RWPE1 (cell line): ENCODE measurements at regions not wholly inside any gene's neighbourhood (a gene's known extent, or its start where the extent isn't known, plus 50 kb on each side); places are given as distances from the start of the nearest gene placed in this dataset.
"Not testable (repeated sequence)": the region's sequence is repeated elsewhere in the genome, so short reads cannot be mapped to it uniquely, and the experiment has no call there.

Experiments used
- CTCF ChIA-PET: fragments of 350-600 bp; sonication (Branson Sonifier 250); formaldehyde crosslinking; extraction: SDS; loops from one replicate; lab custom pipeline; 2021; lab: Yijun Ruan, JAX
- POLR2A ChIA-PET: fragments of 400-600 bp; formaldehyde crosslinking; extraction: SDS; loops from one replicate; lab custom pipeline; 2020; ENCODE audit warnings: antibody characterized with exemption; ENCODE audit not compliant: low non-redundant PET; lab: Yijun Ruan, JAX
- DNase-seq: peaks from one replicate; pipeline ENCODE4 v3.0.0; 2012; ENCODE audit warnings: low spot score
- H3K27ac ChIP-seq: fragments of 450-650 bp; 2 replicates; pipeline ENCODE4 v1.5.1; 2017
- TF ChIP-seq, protein P1 (sequence below): fragments of 450-650 bp; conservative IDR thresholded peaks from 2 replicates; pipeline ENCODE4 v1.5.1; 2017; ENCODE audit warnings: low read depth, mild to moderate bottlenecking

DNA sequence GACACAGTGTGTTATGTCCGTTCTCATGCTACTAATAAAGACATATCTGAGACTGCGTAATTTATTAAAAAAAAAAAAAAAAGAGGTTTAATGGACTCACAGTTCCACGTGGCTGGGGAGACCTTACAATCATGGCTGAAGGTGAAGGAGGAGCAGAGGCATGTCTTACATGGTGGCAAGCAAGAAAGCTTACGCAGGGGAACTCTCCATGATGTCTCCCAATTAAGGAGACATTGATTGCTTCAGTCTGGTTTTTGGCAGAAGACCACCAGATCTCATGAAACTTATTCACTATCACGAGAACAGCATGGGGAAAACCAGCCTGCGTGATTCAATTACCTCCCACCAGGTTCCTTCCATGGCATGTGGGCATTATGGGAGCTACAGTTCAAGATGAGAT lies 221.8 kb downstream of the ASMT start:
- DNase-seq: no peak
- TF ChIP-seq, protein P1, sequence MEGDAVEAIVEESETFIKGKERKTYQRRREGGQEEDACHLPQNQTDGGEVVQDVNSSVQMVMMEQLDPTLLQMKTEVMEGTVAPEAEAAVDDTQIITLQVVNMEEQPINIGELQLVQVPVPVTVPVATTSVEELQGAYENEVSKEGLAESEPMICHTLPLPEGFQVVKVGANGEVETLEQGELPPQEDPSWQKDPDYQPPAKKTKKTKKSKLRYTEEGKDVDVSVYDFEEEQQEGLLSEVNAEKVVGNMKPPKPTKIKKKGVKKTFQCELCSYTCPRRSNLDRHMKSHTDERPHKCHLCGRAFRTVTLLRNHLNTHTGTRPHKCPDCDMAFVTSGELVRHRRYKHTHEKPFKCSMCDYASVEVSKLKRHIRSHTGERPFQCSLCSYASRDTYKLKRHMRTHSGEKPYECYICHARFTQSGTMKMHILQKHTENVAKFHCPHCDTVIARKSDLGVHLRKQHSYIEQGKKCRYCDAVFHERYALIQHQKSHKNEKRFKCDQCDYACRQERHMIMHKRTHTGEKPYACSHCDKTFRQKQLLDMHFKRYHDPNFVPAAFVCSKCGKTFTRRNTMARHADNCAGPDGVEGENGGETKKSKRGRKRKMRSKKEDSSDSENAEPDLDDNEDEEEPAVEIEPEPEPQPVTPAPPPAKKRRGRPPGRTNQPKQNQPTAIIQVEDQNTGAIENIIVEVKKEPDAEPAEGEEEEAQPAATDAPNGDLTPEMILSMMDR: no peak
- ChIA-PET CTCF (no interaction called here), POLR2A (no interaction called here)
- no peak overlapping the region for H3K27ac ChIP-seq

DNA sequence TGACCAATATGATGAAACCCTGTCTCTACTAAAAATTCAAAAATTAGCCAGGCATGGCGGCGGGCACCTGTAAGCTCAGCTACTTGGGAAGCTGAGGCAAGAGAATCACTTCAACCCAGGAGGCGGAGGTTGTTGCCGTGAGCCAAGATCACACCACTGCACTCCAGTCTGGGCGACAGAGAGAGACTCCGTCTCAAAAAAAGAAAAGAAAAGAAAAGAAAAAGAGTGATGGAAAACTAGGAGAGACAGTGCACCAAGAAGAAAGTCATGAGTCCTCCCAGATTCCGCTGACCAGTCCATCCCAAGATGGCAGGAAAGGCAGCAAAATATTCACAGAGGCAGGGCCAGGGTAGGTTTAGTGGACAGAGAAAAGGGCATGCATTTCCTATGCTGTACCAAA lies 226.9 kb downstream of the ASMT start:
- TF ChIP-seq, protein P1: no peak
- ChIA-PET POLR2A (no interaction called here), CTCF (no interaction called here)
- no peak overlapping the region for H3K27ac ChIP-seq
- DNase-seq: no peak

DNA sequence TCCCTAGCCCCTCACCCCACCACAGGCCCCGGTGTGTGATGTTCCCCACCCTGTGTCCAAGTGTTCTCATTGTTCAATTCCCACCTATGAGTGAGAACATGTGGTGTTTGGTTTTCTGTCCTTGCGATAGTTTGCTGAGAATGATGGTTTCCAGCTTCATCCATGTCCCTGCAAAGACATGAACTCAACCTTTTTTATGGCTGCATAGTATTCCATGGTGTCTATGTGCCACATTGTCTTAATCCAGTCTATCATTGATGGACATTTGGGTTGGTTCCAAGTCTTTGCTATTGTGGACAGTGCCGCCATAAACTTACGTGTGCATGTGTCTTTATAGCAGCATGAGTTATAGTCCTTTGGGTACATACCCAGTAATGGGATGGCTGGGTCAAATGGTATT lies 232.1 kb downstream of the ASMT start:
- H3K27ac ChIP-seq, DNase-seq, CTCF ChIA-PET, POLR2A ChIA-PET: not testable (repeated sequence)

DNA sequence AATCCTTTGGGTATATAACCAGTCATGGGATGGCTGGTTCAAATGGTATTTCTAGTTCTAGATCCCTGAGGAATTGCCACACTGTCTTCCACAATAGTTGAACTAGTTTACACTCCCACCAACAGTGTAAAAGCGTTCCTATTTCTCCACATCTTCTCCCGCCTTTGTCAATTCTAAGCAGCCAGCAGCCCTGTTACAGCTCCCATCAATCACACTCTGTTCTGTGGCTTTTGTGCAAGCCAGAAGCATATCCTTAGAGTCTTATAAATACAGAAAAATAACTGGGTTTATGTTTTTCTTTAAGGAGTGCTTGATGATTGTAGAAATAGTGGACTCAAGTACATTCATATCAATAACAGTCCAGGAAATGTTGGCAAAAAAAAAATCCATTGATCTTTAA lies 232.9 kb downstream of the ASMT start:
- CTCF ChIA-PET, POLR2A ChIA-PET, H3K27ac ChIP-seq, DNase-seq: not testable (repeated sequence)

DNA sequence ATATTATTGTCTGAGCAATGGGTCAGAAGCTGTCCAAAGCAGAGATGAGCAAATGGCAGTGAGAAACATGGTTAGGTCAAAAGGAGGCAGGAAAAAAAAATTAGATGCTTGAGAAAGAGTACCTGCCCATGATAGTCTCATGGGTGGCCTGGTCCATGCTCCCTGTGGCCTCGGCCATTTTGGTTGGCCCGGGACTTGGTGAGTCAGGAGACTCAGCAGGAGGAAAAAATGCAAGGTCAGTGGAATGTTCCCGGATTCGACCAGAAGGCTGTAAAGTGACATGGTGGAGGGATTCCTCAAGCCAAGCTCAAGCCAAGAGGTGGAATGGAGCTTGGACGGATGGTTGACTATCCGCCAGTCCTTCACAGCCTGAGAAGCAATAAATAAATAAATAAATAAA lies 236.7 kb downstream of the ASMT start:
- H3K27ac ChIP-seq: no peak overlapping the region
- ChIA-PET POLR2A (no interaction called here), CTCF (no interaction called here)
- TF ChIP-seq, protein P1: no peak
- DNase-seq: no peak

DNA sequence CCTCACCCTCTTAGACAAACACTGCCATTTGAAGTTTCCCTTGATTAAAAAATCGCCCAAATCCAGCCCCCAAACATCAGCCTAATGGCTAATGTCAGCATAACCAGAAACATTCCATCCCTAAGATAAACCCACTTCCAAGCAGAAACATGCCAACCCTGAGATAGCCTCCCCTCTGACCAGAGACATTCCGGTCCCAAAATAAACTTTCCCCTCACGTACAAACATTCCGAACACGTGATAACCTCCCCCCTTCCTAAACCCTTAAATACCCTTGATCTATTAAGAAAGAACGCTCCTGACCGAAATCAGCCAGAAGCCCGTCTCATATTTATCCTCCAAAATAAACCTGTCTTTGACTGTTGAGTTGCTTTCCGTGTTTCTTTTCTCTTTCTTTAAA lies 237.2 kb downstream of the ASMT start:
- DNase-seq: no peak
- TF ChIP-seq, protein P1: no peak
- ChIA-PET CTCF (no interaction called here), POLR2A (no interaction called here)
- H3K27ac ChIP-seq: no peak overlapping the region

DNA sequence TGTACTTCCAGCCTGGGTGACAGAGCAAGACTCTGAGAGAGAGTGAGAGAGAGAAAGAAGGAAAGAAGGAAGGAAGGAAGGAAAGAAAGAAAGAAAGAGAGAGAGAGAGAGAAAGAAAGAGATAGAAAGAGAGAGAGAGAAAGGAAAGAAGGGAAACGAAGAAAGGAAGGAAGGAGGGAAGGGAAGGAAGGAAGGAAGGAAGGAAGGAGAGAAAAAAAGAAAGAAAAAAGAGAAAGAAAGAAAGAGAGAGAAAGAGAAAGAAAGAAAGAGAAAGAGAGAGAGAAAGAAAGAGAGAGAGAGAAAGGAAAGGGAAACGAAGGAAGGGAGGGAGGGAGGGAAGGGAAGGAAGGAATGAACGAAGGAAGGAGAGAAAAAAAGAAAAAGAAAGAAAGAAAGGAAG lies 238.6 kb downstream of the ASMT start:
- POLR2A ChIA-PET: no interaction called here
- no peak for DNase-seq
- CTCF ChIA-PET: no interaction called here
- TF ChIP-seq, protein P1: no peak
- H3K27ac ChIP-seq: no peak overlapping the region

DNA sequence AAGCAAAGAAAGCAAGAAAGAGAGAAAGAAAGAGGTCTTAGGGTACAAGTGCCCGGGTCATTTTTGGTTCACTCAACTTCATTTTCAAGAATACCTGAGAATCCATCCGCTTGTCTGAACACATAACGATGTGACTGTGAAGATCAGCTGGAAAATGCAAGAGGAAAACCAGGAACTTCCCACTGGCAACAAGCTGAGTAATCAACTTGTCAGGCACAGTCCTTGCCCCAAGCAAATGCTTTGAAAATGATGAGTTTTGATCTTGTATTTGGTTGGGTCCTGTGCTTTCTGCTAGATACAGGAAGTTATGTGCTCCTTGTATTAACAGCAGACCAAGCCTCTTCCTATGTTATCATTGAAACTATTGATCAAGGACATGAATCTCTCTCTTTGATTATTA lies 239.1 kb downstream of the ASMT start:
- ChIA-PET CTCF (no interaction called here), POLR2A (no interaction called here)
- H3K27ac ChIP-seq: no peak overlapping the region
- TF ChIP-seq, protein P1: no peak
- peak; percentile 8 for DNase-seq

DNA sequence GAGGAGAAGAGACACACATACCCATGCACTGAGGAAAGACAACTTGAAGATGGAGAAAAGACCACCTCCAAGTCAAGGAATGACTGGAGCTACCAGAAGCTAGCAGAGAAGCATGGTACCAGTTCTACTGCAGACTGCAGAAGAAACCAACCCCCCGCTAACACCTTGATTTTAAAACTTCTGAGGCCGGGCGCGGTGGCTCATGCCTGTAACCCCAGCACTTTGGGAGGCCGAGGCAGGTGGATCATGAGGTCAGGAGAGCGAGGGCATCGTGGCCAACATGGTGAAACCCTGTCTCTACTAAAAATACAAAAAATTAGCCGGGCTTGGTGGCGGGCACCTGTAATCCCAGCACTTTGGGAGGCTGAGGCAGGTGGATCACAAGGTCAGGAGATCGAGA lies 240.0 kb downstream of the ASMT start:
- DNase-seq, H3K27ac ChIP-seq, CTCF ChIA-PET, POLR2A ChIA-PET: not testable (repeated sequence)

DNA sequence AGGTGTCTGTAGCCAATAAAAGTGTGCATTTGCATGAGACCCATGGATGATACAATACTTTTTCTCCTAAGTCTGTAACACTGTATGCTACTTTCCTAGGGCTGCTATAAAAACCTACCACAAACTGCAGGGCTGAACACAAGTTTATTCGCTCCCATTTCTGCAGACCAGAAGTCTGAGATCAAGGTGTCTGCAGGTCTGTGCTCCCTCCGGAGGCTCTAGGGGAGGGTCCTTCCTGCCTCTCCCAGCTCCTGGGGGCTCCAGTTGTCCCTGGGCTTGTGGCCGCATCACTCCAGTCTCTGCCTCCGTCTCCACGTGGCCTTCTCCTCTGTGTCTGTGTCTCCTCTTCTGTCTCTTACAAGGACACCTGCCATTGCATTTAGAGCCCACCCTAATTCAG lies 244.4 kb downstream of the ASMT start:
- H3K27ac ChIP-seq, CTCF ChIA-PET, DNase-seq, POLR2A ChIA-PET: not testable (repeated sequence)
